ENCODE measurements at regions not wholly inside any gene's neighbourhood (a gene's known extent, or its start where the extent isn't known, plus 50 kb on each side); places are given as distances from the start of the nearest gene placed in this dataset.
A peak's percentile ranks its signal among the peaks of the same experiment; 100 is the strongest.

DNA sequence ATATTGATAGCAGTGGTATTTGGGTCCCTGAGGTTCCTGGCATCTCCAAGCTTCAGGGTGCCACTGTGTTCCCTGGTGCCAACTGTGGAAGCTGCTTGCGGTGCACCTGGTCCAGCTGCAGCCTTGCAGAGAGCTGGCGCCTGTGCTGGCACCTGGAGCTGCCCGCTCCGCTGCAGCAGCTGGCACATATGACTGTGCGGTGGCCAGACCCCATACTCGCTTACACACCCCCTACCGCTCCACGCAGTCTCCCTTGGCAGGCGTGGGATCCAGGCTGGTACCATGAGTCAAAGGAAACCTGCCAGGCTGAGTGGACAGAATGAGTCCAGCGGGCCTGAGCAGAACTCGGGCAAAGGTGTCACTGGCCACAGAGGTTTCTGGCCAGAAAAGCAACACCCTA lies 89.9 kb upstream of the JAZF1 start:
- 95% methylated on average over 11 of the region's 11 CpGs for WGBS (ENCODE audit: low lambda C conversion rate, missing lambda C conversion rate)

DNA sequence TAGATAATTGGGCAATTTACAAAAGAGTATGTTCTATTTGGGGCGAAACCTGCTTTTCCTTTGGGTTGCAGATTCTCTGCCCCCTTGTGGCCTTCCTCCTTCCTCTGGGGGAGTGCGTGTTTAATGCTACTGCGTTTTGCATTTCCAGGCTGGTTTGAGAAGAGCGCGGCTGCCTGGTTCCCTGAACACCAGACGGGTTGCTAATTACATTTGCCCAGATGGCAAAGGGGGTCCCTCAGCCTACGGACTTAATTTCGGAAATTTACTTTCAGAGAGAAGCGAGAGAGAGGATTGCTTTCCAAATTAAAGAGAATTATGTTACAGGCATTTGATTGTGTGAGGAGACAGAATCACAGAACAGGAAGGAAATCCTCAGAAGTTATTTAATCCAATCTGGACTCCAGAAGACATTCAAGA lies 91.9 kb upstream of the JAZF1 start:
- Histone ChIP-seq H2AFZ (peak overlapping the region; percentile 53), H3K36me3 (replicated peaks; ENCODE audit: insufficient read depth, low read depth) (no peaks in the 10 kb centered on the region), H3K27ac (no peak overlapping the region), H3K4me3 (no peak overlapping the region), H3K27me3 (no peaks in the 10 kb centered on the region), H3K9me2 (replicated peaks; ENCODE audit: insufficient read depth) (no peaks in the 10 kb centered on the region), H4K20me1 (ENCODE audit: insufficient read depth, poor library complexity, severe bottlenecking) (no peaks in the 10 kb centered on the region), H3K4me2 (peak overlapping the region; percentile 71), H3K79me2 (no peaks in the 10 kb centered on the region), H3K9me3 (ENCODE audit: low read depth) (no peaks in the 10 kb centered on the region), H3K4me1 (ENCODE audit: insufficient read depth) (no peaks in the 10 kb centered on the region)
- DNase-seq (ENCODE audit: low spot score): peak; percentile 53
- 11% methylated on average over 9 of the region's 9 CpGs for WGBS (ENCODE audit: low lambda C conversion rate, missing lambda C conversion rate)
- TF ChIP-seq EZH2phosphoT487 (IDR thresholded peaks at IDR 0.05; ENCODE audit: low read depth, severe bottlenecking, unreplicated experiment): no peak
- TF ChIP-seq, protein P1, sequence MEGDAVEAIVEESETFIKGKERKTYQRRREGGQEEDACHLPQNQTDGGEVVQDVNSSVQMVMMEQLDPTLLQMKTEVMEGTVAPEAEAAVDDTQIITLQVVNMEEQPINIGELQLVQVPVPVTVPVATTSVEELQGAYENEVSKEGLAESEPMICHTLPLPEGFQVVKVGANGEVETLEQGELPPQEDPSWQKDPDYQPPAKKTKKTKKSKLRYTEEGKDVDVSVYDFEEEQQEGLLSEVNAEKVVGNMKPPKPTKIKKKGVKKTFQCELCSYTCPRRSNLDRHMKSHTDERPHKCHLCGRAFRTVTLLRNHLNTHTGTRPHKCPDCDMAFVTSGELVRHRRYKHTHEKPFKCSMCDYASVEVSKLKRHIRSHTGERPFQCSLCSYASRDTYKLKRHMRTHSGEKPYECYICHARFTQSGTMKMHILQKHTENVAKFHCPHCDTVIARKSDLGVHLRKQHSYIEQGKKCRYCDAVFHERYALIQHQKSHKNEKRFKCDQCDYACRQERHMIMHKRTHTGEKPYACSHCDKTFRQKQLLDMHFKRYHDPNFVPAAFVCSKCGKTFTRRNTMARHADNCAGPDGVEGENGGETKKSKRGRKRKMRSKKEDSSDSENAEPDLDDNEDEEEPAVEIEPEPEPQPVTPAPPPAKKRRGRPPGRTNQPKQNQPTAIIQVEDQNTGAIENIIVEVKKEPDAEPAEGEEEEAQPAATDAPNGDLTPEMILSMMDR (IDR thresholded peaks at IDR 0.05; ENCODE audit: poor library complexity): peak; percentile 61

More for the DNA sequence above, 89.9 kb upstream of the JAZF1 start:
- no peaks in the 10 kb centered on the region for H3K27me3 ChIP-seq
- no peak overlapping the region for H2AFZ ChIP-seq
- H3K27ac ChIP-seq: no peak overlapping the region
- no peaks in the 10 kb centered on the region for H3K79me2 ChIP-seq
- H3K9me3 ChIP-seq (ENCODE audit: low read depth): no peaks in the 10 kb centered on the region
- no peaks in the 10 kb centered on the region for H3K4me1 ChIP-seq (ENCODE audit: insufficient read depth)
- H3K36me3 ChIP-seq (replicated peaks; ENCODE audit: insufficient read depth, low read depth): no peaks in the 10 kb centered on the region
- H3K4me3 ChIP-seq: no peak overlapping the region
- no peak for TF ChIP-seq EZH2phosphoT487 (IDR thresholded peaks at IDR 0.05; ENCODE audit: low read depth, severe bottlenecking, unreplicated experiment)
- no peaks in the 10 kb centered on the region for H4K20me1 ChIP-seq (ENCODE audit: insufficient read depth, poor library complexity, severe bottlenecking)
- no peaks in the 10 kb centered on the region for H3K9me2 ChIP-seq (replicated peaks; ENCODE audit: insufficient read depth)
- H3K4me2 ChIP-seq: no peak overlapping the region
- no peak for DNase-seq (ENCODE audit: low spot score)

DNA sequence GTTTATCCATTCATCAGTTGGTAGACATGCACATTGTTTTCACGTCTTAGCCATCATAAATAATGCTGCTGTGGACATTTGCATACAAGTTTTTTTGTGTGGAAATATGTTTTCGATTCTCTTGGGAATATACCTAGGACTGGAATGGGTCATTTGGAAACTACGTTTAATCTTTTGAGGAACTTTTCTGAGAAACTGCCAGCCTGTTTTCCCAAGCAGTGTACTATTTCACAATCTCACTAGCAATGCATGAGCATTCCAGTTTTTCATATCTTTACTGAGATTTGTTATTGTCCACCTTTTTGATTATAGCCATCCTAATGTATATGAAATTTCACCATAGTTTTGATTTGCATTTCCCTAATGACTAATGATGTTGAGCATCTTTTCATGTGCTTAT lies 95.7 kb upstream of the JAZF1 start:
- Histone ChIP-seq H3K4me2 (no peak overlapping the region), H3K4me1 (ENCODE audit: insufficient read depth) (no peaks in the 10 kb centered on the region), H3K9me3 (ENCODE audit: low read depth) (no peaks in the 10 kb centered on the region), H3K27ac (no peak overlapping the region), H2AFZ (no peak overlapping the region), H3K79me2 (no peaks in the 10 kb centered on the region), H3K4me3 (no peak overlapping the region), H4K20me1 (ENCODE audit: insufficient read depth, poor library complexity, severe bottlenecking) (no peaks in the 10 kb centered on the region), H3K27me3 (no peaks in the 10 kb centered on the region), H3K9me2 (replicated peaks; ENCODE audit: insufficient read depth) (no peaks in the 10 kb centered on the region), H3K36me3 (replicated peaks; ENCODE audit: insufficient read depth, low read depth) (no peaks in the 10 kb centered on the region)
- WGBS (ENCODE audit: low lambda C conversion rate, missing lambda C conversion rate): 91% methylated on average over 3 of the region's 3 CpGs
- DNase-seq (ENCODE audit: low spot score): no peak
- TF ChIP-seq EZH2phosphoT487 (IDR thresholded peaks at IDR 0.05; ENCODE audit: low read depth, severe bottlenecking, unreplicated experiment) (no peak), EZH2 (IDR thresholded peaks at IDR 0.05; ENCODE audit: borderline replicate concordance) (no peak)
- TF ChIP-seq, protein P1 (IDR thresholded peaks at IDR 0.05; ENCODE audit: poor library complexity): no peak

DNA sequence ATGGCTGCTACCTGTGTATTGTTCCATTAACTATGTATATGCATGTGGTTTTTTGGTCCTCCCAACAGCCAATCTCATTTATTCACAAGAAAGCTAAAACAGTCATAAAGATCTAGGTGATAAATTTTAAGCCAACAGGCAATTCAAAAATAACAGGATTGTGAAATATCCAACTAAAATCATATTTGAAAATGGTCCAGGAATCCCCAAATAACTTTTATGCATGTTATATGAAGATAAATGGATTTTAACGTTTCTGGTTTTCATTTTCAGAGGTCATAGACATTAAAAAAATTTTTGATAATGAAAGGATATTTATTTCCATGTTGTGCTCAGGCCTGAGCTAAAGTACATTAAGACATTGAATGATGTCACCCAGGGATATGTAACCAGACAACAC lies 96.8 kb upstream of the JAZF1 start:
- Histone ChIP-seq H3K27ac (no peak overlapping the region), H4K20me1 (ENCODE audit: insufficient read depth, poor library complexity, severe bottlenecking) (no peaks in the 10 kb centered on the region), H2AFZ (no peak overlapping the region), H3K4me1 (ENCODE audit: insufficient read depth) (no peaks in the 10 kb centered on the region), H3K36me3 (replicated peaks; ENCODE audit: insufficient read depth, low read depth) (no peaks in the 10 kb centered on the region), H3K4me2 (no peak overlapping the region), H3K4me3 (no peak overlapping the region), H3K9me3 (ENCODE audit: low read depth) (no peaks in the 10 kb centered on the region), H3K9me2 (replicated peaks; ENCODE audit: insufficient read depth) (no peaks in the 10 kb centered on the region), H3K79me2 (no peaks in the 10 kb centered on the region), H3K27me3 (no peaks in the 10 kb centered on the region)
- WGBS (ENCODE audit: low lambda C conversion rate, missing lambda C conversion rate): 75% methylated on average over 1 of the region's 1 CpG
- DNase-seq (ENCODE audit: low spot score): no peak
- TF ChIP-seq, protein P1 (IDR thresholded peaks at IDR 0.05; ENCODE audit: poor library complexity): no peak
- no peak for TF ChIP-seq EZH2 (IDR thresholded peaks at IDR 0.05; ENCODE audit: borderline replicate concordance)
- TF ChIP-seq EZH2phosphoT487 (IDR thresholded peaks at IDR 0.05; ENCODE audit: low read depth, severe bottlenecking, unreplicated experiment): no peak

All from hepatocyte (in vitro differentiated cells).